Mesenchymal stem cell (in vitro differentiated cells and primary cell): ENCODE measurements at regions not wholly inside any gene's neighbourhood (a gene's known extent, or its start where the extent isn't known, plus 50 kb on each side); places are given as distances from the start of the nearest gene placed in this dataset.

ENCODE experiments used
- DNase-seq: peaks from one replicate; pipeline ENCODE4 v3.0.0-alpha.2; 2013
- H2AFZ ChIP-seq: one replicate; pipeline ENCODE4 v1.6.1; 2013; ENCODE audit warnings: low read depth, mild to moderate bottlenecking, control low read depth, inconsistent platforms, low read length, moderate library complexity
- H2AK5ac ChIP-seq: 2 replicates; pipeline ENCODE4 v1.6.1; 2013; ENCODE audit warnings: low read length, moderate library complexity, mild to moderate bottlenecking, inconsistent platforms; ENCODE audit not compliant: severe bottlenecking
- H2BK120ac ChIP-seq: one replicate; pipeline ENCODE4 v1.6.1; 2013; ENCODE audit warnings: low read depth, mild to moderate bottlenecking, inconsistent platforms, low read length, moderate library complexity
- H2BK12ac ChIP-seq, 2 experiments: one replicate each; pipeline ENCODE4 v1.6.1; 2013; ENCODE audit warnings: inconsistent platforms in 2 of 2, low read length in 2 of 2, mild to moderate bottlenecking in 2 of 2, moderate library complexity in 2 of 2, control low read depth in 1 of 2
- H2BK15ac ChIP-seq: one replicate; pipeline ENCODE4 v1.6.1; 2013; ENCODE audit warnings: mild to moderate bottlenecking, low read depth, inconsistent platforms; ENCODE audit not compliant: poor library complexity, severe bottlenecking
- H2BK5ac ChIP-seq: 2 replicates; pipeline ENCODE4 v1.6.1; 2013; ENCODE audit warnings: low read depth, mild to moderate bottlenecking, low read length, control low read depth, inconsistent platforms; ENCODE audit not compliant: poor library complexity, severe bottlenecking
- H3K14ac ChIP-seq, 2 experiments: one replicate each; pipeline ENCODE4 v1.6.1; 2013; ENCODE audit warnings: inconsistent platforms in 2 of 2, low read length in 2 of 2, control low read depth in 1 of 2, mild to moderate bottlenecking in 1 of 2, moderate library complexity in 1 of 2
- H3K18ac ChIP-seq, 2 experiments: one replicate each; pipeline ENCODE4 v1.6.1; 2013; ENCODE audit warnings: inconsistent platforms in 2 of 2, low read length in 2 of 2, control low read depth in 1 of 2, low read depth in 1 of 2, mild to moderate bottlenecking in 1 of 2
- H3K23ac ChIP-seq, 2 experiments: one replicate each; pipeline ENCODE4 v1.6.1; 2013; ENCODE audit warnings: inconsistent platforms in 2 of 2, low read length in 2 of 2, mild to moderate bottlenecking in 2 of 2, moderate library complexity in 2 of 2, control low read depth in 1 of 2
- H3K27ac ChIP-seq: 2 replicates; pipeline ENCODE4 v1.5.1; 2013; ENCODE audit warnings: mild to moderate bottlenecking, moderate library complexity, low read length, control low read depth, inconsistent platforms; ENCODE audit not compliant: poor library complexity, severe bottlenecking
- H3K27me3 ChIP-seq, 2 experiments: 2 replicates each; pipeline versions ENCODE4 v1.6.1 to v1.7.0; 2013; ENCODE audit warnings: low read length in 2 of 2, mild to moderate bottlenecking in 2 of 2, moderate library complexity in 2 of 2, control low read depth in 1 of 2, inconsistent platforms in 1 of 2; ENCODE audit not compliant: control insufficient read depth in 1 of 2, insufficient read depth in 1 of 2
- H3K36me3 ChIP-seq, 2 experiments: 2 replicates each; pipeline versions ENCODE4 v1.6.1 to v1.7.0; 2013; ENCODE audit warnings: low read length in 2 of 2, control low read depth in 1 of 2, inconsistent platforms in 1 of 2, low read depth in 1 of 2, mild to moderate bottlenecking in 1 of 2; ENCODE audit not compliant: insufficient read depth in 2 of 2, control insufficient read depth in 1 of 2
- H3K4ac ChIP-seq, 2 experiments: one replicate each; pipeline ENCODE4 v1.6.1; 2013; ENCODE audit warnings: inconsistent platforms in 2 of 2, low read length in 2 of 2, mild to moderate bottlenecking in 2 of 2, moderate library complexity in 2 of 2, control low read depth in 1 of 2, low read depth in 1 of 2
- H3K4me1 ChIP-seq: 2 replicates; pipeline ENCODE4 v1.6.1; 2013; ENCODE audit warnings: low read depth, low read length, control low read depth; ENCODE audit not compliant: control insufficient read depth, insufficient read depth
- H3K4me2 ChIP-seq: 2 replicates; pipeline ENCODE4 v1.6.1; 2013; ENCODE audit warnings: low read length, mild to moderate bottlenecking, inconsistent platforms; ENCODE audit not compliant: poor library complexity, severe bottlenecking
- H3K4me3 ChIP-seq, 2 experiments: 2 replicates each; pipeline versions ENCODE4 v1.5.1 to v1.7.0; 2013; ENCODE audit warnings: low read length in 2 of 2, mild to moderate bottlenecking in 2 of 2, control low read depth in 1 of 2, low read depth in 1 of 2; ENCODE audit not compliant: insufficient read depth in 1 of 2
- H3K79me1 ChIP-seq: replicated peaks from 2 replicates; pipeline ENCODE4 v1.6.1; 2013; ENCODE audit warnings: mild to moderate bottlenecking, control low read depth, low read length, inconsistent platforms; ENCODE audit not compliant: poor library complexity, severe bottlenecking
- H3K9ac ChIP-seq: 2 replicates; pipeline ENCODE4 v1.7.0; 2013; ENCODE audit warnings: mild to moderate bottlenecking, low read length, moderate library complexity
- H3K9me3 ChIP-seq: 2 replicates; pipeline ENCODE4 v1.7.0; 2013; ENCODE audit warnings: mild to moderate bottlenecking, low read length; ENCODE audit not compliant: control insufficient read depth
- H4K8ac ChIP-seq: one replicate; pipeline ENCODE4 v1.6.1; 2013; ENCODE audit warnings: inconsistent platforms, mild to moderate bottlenecking, low read length, moderate library complexity
- H4K91ac ChIP-seq: one replicate; pipeline ENCODE4 v1.6.1; 2013; ENCODE audit warnings: mild to moderate bottlenecking, low read length, inconsistent platforms
- WGBS: methylation state at CpG from one replicate; pipeline ENCODE4 v1.1.7; 2013; ENCODE audit warnings: mixed read lengths; 5-methylcytosine and 5-hydroxymethylcytosine counted together

GRCh38 chr14:28001002-28001401 lies 765.6 kb upstream of the FOXG1 start:
- H3K79me1 ChIP-seq = no peaks in the 10 kb centered on the region
- H3K4ac ChIP-seq = no peak overlapping the region
- no peak overlapping the region for H3K14ac ChIP-seq
- H3K9ac ChIP-seq = no peak overlapping the region
- peaks cover 0 to 8% of the 10 kb centered on the region in 2 experiments for H3K36me3 ChIP-seq
- 66% methylated on average over 5 of the region's 5 CpGs for WGBS
- no peak overlapping the region for H4K91ac ChIP-seq
- H4K8ac ChIP-seq = no peak overlapping the region
- no peak overlapping the region for H2BK15ac ChIP-seq
- no peak overlapping the region for H2BK5ac ChIP-seq
- H3K27ac ChIP-seq = no peak overlapping the region
- no peak overlapping the region for H2AFZ ChIP-seq
- H2AK5ac ChIP-seq = no peak overlapping the region
- DNase-seq = no peak
- no peak overlapping the region for H3K4me3 ChIP-seq
- H3K18ac ChIP-seq = no peak overlapping the region
- H3K4me2 ChIP-seq = no peak overlapping the region
- peaks cover 25% of the 10 kb centered on the region for H3K9me3 ChIP-seq
- no peak overlapping the region for H2BK12ac ChIP-seq
- H3K4me1 ChIP-seq = no peaks in the 10 kb centered on the region
- no peak overlapping the region for H2BK120ac ChIP-seq
- no peaks in the 10 kb centered on the region for H3K27me3 ChIP-seq
- H3K23ac ChIP-seq = no peak overlapping the region

GRCh38 chr14:28012629-28013415 lies 753.8 kb upstream of the FOXG1 start:
- no peak overlapping the region for H3K14ac ChIP-seq
- no peaks in the 10 kb centered on the region for H3K4me1 ChIP-seq
- H3K79me1 ChIP-seq = no peaks in the 10 kb centered on the region
- H3K27ac ChIP-seq = no peak overlapping the region
- no peak overlapping the region for H3K4me3 ChIP-seq
- no peak overlapping the region for H4K91ac ChIP-seq
- no peak overlapping the region for H2AFZ ChIP-seq
- no peak overlapping the region for H3K18ac ChIP-seq
- H2BK12ac ChIP-seq = no peak overlapping the region
- peaks cover 3% of the 10 kb centered on the region for H3K9me3 ChIP-seq
- DNase-seq = no peak
- H4K8ac ChIP-seq = no peak overlapping the region
- 29% methylated on average over 5 of the region's 6 CpGs for WGBS
- H3K4ac ChIP-seq = no peak overlapping the region
- no peaks in the 10 kb centered on the region for H3K36me3 ChIP-seq
- no peak overlapping the region for H2BK5ac ChIP-seq
- H2AK5ac ChIP-seq = no peak overlapping the region
- H3K23ac ChIP-seq = no peak overlapping the region
- H3K4me2 ChIP-seq = no peak overlapping the region
- no peak overlapping the region for H3K9ac ChIP-seq
- no peak overlapping the region for H2BK120ac ChIP-seq
- no peak overlapping the region for H2BK15ac ChIP-seq
- H3K27me3 ChIP-seq = no peaks in the 10 kb centered on the region

GRCh38 chr14:28020112-28020511 lies 746.5 kb upstream of the FOXG1 start:
- Histone ChIP-seq H3K4me3 (no peak overlapping the region), H3K23ac (no peak overlapping the region)

DNA sequence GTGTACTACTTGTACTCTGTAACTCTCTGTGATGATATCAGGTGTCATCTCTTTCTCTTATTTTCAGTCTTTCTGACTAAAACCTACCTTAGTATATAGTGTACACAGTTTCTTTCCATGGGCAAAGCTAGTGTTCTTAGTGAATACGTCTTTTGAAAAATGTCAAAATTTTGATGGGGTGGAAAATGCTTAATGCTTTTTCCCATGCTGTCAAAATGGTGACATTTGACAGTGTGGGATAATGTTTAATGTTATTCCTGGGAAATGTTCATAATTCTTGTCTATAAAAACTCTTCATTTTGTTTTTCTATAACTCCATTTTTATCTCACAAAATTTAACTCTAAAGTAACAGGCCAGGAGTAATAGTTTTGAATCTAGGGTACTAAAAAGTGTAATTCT lies 742.7 kb upstream of the FOXG1 start:
- H3K27me3 ChIP-seq = no peaks in the 10 kb centered on the region
- no peak overlapping the region for H2BK5ac ChIP-seq
- no peak overlapping the region for H3K23ac ChIP-seq
- H3K4me3 ChIP-seq = no peak overlapping the region
- no peak overlapping the region for H2BK12ac ChIP-seq
- H2AFZ ChIP-seq = no peak overlapping the region
- H2BK120ac ChIP-seq = no peak overlapping the region
- H3K18ac ChIP-seq = no peak overlapping the region
- H3K4me1 ChIP-seq = no peaks in the 10 kb centered on the region
- no peak overlapping the region for H3K9ac ChIP-seq
- no peak overlapping the region for H4K8ac ChIP-seq
- no peaks in the 10 kb centered on the region for H3K79me1 ChIP-seq
- no peaks in the 10 kb centered on the region for H3K36me3 ChIP-seq
- H3K4me2 ChIP-seq = no peak overlapping the region
- H2AK5ac ChIP-seq = no peak overlapping the region
- no peak overlapping the region for H2BK15ac ChIP-seq
- no peak for DNase-seq
- no peak overlapping the region for H4K91ac ChIP-seq
- no peak overlapping the region for H3K27ac ChIP-seq
- peaks cover 6% of the 10 kb centered on the region for H3K9me3 ChIP-seq
- no peak overlapping the region for H3K4ac ChIP-seq
- 50% methylated on average over 1 of the region's 1 CpG for WGBS
- no peak overlapping the region for H3K14ac ChIP-seq

More at GRCh38 chr14:28020112-28020511, 746.5 kb upstream of the FOXG1 start:
- no peak overlapping the region for H2AK5ac ChIP-seq
- H3K27me3 ChIP-seq = no peaks in the 10 kb centered on the region
- no peak overlapping the region for H3K4me2 ChIP-seq
- H2BK5ac ChIP-seq = no peak overlapping the region
- no peak overlapping the region for H3K9ac ChIP-seq
- H4K8ac ChIP-seq = no peak overlapping the region
- no peak overlapping the region for H3K27ac ChIP-seq
- no peaks in the 10 kb centered on the region for H3K36me3 ChIP-seq
- no peak overlapping the region for H3K14ac ChIP-seq
- H3K79me1 ChIP-seq = no peaks in the 10 kb centered on the region
- no peak overlapping the region for H2BK120ac ChIP-seq
- no peak overlapping the region for H4K91ac ChIP-seq
- no peak for DNase-seq
- no peaks in the 10 kb centered on the region for H3K4me1 ChIP-seq
- no peak overlapping the region for H3K18ac ChIP-seq
- H2BK12ac ChIP-seq = no peak overlapping the region
- no peak overlapping the region for H2BK15ac ChIP-seq
- H2AFZ ChIP-seq = no peak overlapping the region
- H3K4ac ChIP-seq = no peak overlapping the region
- H3K9me3 ChIP-seq = no peaks in the 10 kb centered on the region
- WGBS = 47% methylated on average over 2 of the region's 2 CpGs
